GM21390 (cell line): ENCODE measurements at regions not wholly inside any gene's neighbourhood (a gene's known extent, or its start where the extent isn't known, plus 50 kb on each side); places are given as distances from the start of the nearest gene placed in this dataset.
"Not testable (repeated sequence)": the region's sequence is repeated elsewhere in the genome, so short reads cannot be mapped to it uniquely, and the experiment has no call there.

Experiments
- ATAC-seq: cut with Tn5 transposase; IDR thresholded peaks from one replicate; pipeline ENCODE4 v1.9.1; 2021; ENCODE audit not compliant: unreplicated experiment

GRCh38 chr17:64773386-64773835 is 111.3 kb upstream of the SMURF2 start:
- ATAC-seq = no peak

GRCh38 chr17:64772845-64773299 is 110.8 kb upstream of the SMURF2 start:
- ATAC-seq = no peak

DNA sequence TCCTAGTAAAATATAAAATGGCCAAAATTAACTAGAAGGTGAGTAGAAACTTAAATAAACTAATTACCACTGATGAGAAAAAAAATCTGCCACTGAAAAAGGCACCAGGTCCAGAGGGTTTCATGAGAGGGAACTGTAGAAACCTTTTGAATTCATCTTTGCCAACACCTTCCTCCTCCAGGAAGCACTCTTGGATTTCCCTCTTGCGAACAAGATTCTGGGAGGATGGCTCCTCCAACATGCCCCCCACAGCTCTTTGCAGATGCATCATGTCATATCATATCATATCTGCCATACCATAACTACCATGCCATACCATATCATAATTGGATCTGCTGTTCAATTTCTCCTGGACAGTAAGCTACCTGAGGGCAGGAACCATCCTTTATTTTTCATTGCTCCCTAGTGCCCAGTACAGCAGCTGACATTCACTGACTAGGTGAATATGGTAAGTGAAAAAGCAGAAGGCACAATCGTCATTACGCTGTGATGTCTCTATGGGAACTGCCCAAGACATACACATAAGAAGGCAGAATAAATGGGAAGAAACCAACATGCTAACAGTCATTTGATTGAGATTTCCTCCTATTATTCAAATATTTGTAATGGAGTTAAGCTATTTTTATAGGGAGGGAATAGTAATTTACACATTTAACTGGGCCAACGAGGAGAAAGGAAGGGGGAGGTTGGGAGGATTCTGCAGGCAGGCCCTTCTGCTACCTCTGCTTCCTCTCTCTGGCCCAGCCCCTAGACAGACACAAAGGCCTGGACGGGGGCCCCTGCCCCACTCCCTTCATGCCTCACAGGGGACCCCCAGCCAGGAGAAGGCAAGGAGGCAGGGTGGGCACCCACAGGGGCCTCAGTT is 110.1 kb upstream of the SMURF2 start:
- ATAC-seq = no peak

GRCh38 chr17:64769712-64770111 is 107.6 kb upstream of the SMURF2 start:
- no peak for ATAC-seq

GRCh38 chr17:64767269-64767997 is 105.3 kb upstream of the SMURF2 start:
- ATAC-seq = no peak

- ATAC-seq = no peak
Observed at GRCh38 chr17:64765191-64765889, 103.2 kb upstream of the SMURF2 start.

- ATAC-seq = no peak
Observed at GRCh38 chr17:64750891-64751677, 89.0 kb upstream of the SMURF2 start.

GRCh38 chr17:64750478-64750877 is 88.4 kb upstream of the SMURF2 start:
- ATAC-seq = no peak

GRCh38 chr17:64749306-64749705 is 87.2 kb upstream of the SMURF2 start:
- ATAC-seq = no peak

- no peak for ATAC-seq
Observed at GRCh38 chr17:64747938-64748540, 85.9 kb upstream of the SMURF2 start.

GRCh38 chr17:64742326-64742725 is 80.2 kb upstream of the SMURF2 start:
- ATAC-seq = no peak

GRCh38 chr17:64741916-64742315 is 79.8 kb upstream of the SMURF2 start:
- not testable (repeated sequence) for ATAC-seq

DNA sequence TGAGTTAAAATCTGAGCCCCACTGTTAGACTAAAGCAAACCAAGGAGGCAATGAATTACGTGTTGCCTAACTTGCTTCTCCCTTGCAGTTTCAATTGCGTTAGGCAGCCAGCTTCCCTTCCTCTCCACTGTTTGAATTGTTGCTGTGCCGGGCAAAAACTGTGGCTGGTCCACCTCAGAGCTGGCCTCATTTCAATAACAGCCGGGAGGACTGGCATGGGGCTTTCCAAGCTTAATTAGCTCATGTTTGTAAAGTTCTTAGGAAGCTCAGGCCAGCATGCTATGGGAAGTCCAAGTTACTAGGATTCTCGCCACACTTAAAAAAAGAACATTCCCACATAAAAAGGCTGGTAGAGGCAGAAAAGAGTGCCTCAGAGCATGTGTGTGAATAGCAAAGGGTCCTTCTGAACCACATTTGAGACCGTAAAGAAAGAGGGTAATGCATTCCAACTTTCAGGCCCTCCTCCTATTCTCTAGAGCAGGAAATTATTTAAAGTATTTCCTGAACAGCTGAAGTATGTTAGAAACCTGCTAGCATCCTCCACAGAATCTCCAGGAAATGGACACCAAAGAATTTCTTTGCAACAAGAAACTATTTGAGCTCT is 79.0 kb upstream of the SMURF2 start:
- no peak for ATAC-seq

DNA sequence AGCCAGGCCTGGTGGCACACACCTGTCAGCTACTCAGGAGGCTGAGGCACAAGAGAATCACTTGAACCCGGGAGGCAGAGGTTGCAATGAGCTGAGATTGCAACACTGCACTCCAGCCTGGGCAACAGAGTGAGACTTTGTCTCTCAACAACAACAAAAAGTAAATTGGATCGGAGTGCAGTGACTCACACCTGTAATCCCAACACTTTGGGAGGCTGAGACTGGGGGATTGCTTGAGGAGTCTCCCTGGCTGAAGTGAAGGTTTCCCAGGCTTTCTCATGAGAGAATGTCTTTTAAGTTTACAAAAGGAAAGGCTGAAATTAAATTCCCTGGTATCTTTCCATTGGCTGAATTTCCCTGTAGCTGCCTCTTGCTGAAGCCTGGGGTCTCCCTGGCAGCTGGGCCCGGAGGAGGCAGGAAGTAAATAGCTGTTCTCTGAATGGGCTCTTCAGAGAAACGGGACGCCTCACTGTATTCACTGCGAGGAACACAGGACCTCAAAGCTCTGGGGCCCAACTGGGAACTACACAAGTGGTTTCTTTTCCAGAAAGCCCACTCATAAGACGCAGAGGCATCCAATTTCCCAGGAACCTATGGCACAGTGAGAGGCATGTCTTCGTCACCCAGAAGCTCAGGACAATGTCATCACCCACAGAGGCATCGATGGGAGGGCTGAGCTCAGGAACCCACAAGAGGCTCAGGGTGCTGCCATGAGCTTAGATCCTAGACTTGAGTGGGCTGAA is 77.4 kb upstream of the SMURF2 start:
- ATAC-seq = no peak

DNA sequence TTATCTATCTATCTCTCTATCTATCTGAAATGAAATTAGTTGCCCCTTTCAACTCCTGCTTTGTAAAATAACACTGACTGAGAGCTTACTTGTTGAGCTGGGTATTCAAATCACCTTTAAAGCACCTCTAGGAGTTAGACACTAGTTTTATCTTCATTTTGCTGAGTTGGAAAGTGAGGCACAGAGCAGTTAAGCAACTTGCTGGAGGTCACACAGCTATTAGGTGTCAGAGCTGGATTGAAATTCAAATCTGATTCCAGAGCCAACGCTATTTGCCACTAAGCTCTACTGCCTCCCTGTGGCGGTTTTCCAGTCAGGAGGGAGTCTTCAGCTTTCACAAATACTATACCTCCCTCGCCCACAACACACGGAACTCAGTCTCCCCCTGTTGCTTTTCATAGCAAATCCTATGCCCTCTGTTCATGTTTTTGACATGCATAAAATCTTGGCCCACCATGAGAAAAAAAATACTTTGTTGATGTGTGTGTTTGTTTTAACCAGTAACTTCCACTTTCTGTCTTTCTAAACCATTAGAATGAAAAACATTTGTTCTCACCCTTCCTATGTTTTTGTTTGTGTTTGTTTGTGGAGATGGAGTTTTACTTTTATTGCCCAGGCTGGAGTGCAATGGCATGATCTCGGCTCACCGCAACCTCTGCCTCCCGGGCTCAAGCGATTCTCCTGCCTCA is 74.8 kb upstream of the SMURF2 start:
- no peak for ATAC-seq

DNA sequence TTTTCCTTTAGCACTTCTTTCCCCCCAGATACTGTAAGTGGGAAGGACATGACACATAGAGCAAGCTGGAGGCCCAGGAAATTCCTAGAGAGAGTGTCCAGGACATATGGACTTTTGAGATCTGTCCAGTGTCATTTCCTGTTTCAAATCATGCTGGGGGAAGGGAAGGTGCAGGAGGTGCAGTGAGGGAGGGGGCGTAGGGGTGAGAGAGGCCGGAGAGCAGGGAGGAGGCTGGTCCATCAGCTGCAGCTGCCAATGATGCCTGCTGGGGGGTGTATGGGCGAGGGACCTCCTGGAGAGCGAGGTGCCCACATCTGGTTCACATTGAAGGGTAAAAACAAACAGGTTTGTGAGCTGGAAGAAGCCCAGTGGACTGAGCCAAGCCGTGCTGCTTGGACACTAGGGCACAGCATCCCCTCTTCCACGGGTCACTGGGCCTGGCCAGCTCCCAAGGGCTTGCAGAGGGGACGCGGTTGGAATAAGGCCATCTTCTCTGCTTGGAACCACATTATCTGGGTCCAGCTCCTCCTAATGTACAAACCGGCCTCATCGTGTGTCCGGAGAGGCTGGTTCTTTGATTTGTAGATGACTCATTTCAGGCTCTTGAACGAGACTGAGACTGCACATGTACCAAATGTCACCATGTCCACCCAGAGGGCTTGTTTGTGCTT is 70.4 kb upstream of the SMURF2 start:
- no peak for ATAC-seq

DNA sequence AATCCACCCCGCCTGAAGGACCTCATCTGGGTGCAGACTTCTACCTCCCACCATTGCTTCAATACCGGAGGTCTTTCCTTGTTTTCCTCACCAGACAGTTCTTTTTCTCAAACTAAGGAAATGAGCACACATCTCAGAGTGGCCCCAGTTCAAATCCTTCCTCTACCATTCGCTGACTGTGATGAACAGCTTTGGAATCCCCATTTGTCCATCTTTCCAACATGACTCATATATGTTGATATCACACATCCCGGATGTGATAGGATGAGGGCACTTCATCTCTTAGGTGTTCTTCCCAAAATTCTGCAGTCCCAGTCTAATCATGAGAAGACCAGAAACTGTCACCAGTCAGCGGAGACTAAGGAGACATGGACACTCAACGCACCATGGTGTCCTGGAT is 67.9 kb upstream of the SMURF2 start:
- ATAC-seq = not testable (repeated sequence)

GRCh38 chr17:64729201-64729600 is 67.1 kb upstream of the SMURF2 start:
- ATAC-seq = no peak
